K562 (cell line): ENCODE measurements at regions not wholly inside any gene's neighbourhood (a gene's known extent, or its start where the extent isn't known, plus 50 kb on each side); places are given as distances from the start of the nearest gene placed in this dataset.

Experiments
- ATF4 ChIP-seq: fragments of 450-650 bp; formaldehyde crosslinking; IDR thresholded peaks from 2 replicates; pipeline ENCODE4 v1.4.0; 2022; ENCODE audit warnings: mild to moderate bottlenecking, moderate library complexity
- CBX5 ChIP-seq: IDR thresholded peaks from 2 replicates; pipeline ENCODE4 v1.6.1; 2014; ENCODE audit warnings: low read depth, borderline replicate concordance
- CEBPZ ChIP-seq: fragments of 150-350 bp; IDR thresholded peaks from 2 replicates; pipeline ENCODE4 v1.6.1; 2014; ENCODE audit warnings: low read depth, mild to moderate bottlenecking, low read length, borderline replicate concordance
- CHD2 ChIP-seq: IDR thresholded peaks from 2 replicates; pipeline ENCODE4 v1.6.1; 2011; ENCODE audit warnings: low read depth, low read length
- ETV6 ChIP-seq, 3 experiments: fragments of 150-350 bp in 1 of 3; sonication (generic) in 1 of 3; formaldehyde crosslinking in 1 of 3; IDR thresholded peaks; 2 replicates each; pipeline versions ENCODE4 v1.6.1 to v1.8.0; 2014 to 2022; ENCODE audit warnings: borderline replicate concordance in 2 of 3, low read depth in 2 of 3, antibody characterized with exemption in 1 of 3, low read length in 1 of 3, mild to moderate bottlenecking in 1 of 3, missing genetic modification reagents in 1 of 3
- KDM1A ChIP-seq, 2 experiments: fragments of 450-650 bp; IDR thresholded peaks; 2 replicates each; pipeline ENCODE4 v1.6.1; 2016; ENCODE audit warnings: mild to moderate bottlenecking in 2 of 2
- NEUROD1 ChIP-seq: fragments of 150-350 bp; IDR thresholded peaks from 2 replicates; pipeline ENCODE4 v1.6.1; 2014; ENCODE audit warnings: borderline replicate concordance, low read length, low read depth; ENCODE audit not compliant: partially characterized antibody
- SREBF2 ChIP-seq: sonication (generic); formaldehyde crosslinking; IDR thresholded peaks from 2 replicates; pipeline ENCODE4 v1.4.0; 2020; ENCODE audit warnings: mild to moderate bottlenecking, missing genetic modification reagents
- ZNF174 ChIP-seq: fragments of 250-450 bp; sonication (Bioruptor Pico); IDR thresholded peaks from 2 replicates; pipeline ENCODE4 v1.4.0; 2020; ENCODE audit warnings: mild to moderate bottlenecking
- ZNF398 ChIP-seq: fragments of 250-450 bp; sonication (Bioruptor Pico); IDR thresholded peaks from 2 replicates; pipeline ENCODE4 v1.8.0; 2021; ENCODE audit warnings: moderate library complexity, mild to moderate bottlenecking, inconsistent platforms
- ZNF695 ChIP-seq: fragments of 450-650 bp; formaldehyde crosslinking; IDR thresholded peaks from 2 replicates; pipeline ENCODE4 v1.4.0; 2020; ENCODE audit warnings: mild to moderate bottlenecking, moderate library complexity
- ZNF707 ChIP-seq: fragments of 250-450 bp; sonication (Bioruptor Pico); conservative IDR thresholded peaks from 2 replicates; pipeline ENCODE4 v1.8.0; 2022; ENCODE audit warnings: inconsistent platforms, mild to moderate bottlenecking, moderate library complexity

- TF ChIP-seq ETV6 (IDR thresholded peaks at IDR 0.05; ENCODE audit: borderline replicate concordance in 1 of 2, low read depth in 2 of 2, low read length in 1 of 2): no peak
- no peak for TF ChIP-seq ETV6 (CRISPR knock-in tag; IDR thresholded peaks at IDR 0.05; ENCODE audit: borderline replicate concordance)
- no peak for TF ChIP-seq ATF4 (CRISPR knock-in tag)
- no peak for TF ChIP-seq CHD2
- TF ChIP-seq ZNF695 (CRISPR knock-in tag): no peak
- no peak for TF ChIP-seq CEBPZ
- TF ChIP-seq NEUROD1: no peak
- no peak for TF ChIP-seq CBX5
- TF ChIP-seq ZNF707 (CRISPR knock-in tag): no peak
- no peak for TF ChIP-seq SREBF2 (CRISPR knock-in tag)
- TF ChIP-seq KDM1A (IDR thresholded peaks at IDR 0.05): no peak
- TF ChIP-seq ZNF174 (CRISPR knock-in tag): no peak
- TF ChIP-seq ZNF398 (CRISPR knock-in tag): no peak
Observed at GRCh38 chr15:96223939-96224338, 106.6 kb upstream of the NR2F2 start (continued).
